K562 (cell line): ENCODE measurements at regions not wholly inside any gene's neighbourhood (a gene's known extent, or its start where the extent isn't known, plus 50 kb on each side); places are given as distances from the start of the nearest gene placed in this dataset.

Experiments used
- ATAC-seq: fragments of 200-7000 bp; cut with Tn5 transposase; 3 replicates; pipeline ENCODE4 v1.9.1; 2020; ENCODE audit warnings: moderate library complexity
- BruUV-seq: library from RNA; stranded (reverse); fragments of 400-500 nt; replicated peaks from 2 replicates; lab custom pipeline; 2021; lab: Mats Ljungman, UMichigan
- CTCF ChIA-PET: fragments of 300-600 bp; formaldehyde crosslinking; extraction: SDS; loops from one replicate; lab custom pipeline; 2021; ENCODE audit warnings: low intra/inter-chr PET ratio; lab: Yijun Ruan, JAX
- POLR2A ChIA-PET: fragments of 300-600, 350-650 bp; sonication (Branson Sonifier 250); formaldehyde crosslinking; extraction: SDS; loops from one replicate; lab custom pipeline; 2021; ENCODE audit warnings: antibody characterized with exemption, inconsistent platforms; lab: Yijun Ruan, JAX
- DNase-seq, 4 experiments: peaks; one replicate each; pipeline versions ENCODE4 v3.0.0 to v3.0.0-alpha.2; 2011 to 2018; ENCODE audit warnings: low spot score in 3 of 4, mixed read lengths in 3 of 4; ENCODE audit errors: extremely low read depth in 1 of 4
- FAIRE-seq: peaks from 2 replicates; lab custom pipeline; 2011; peaks lifted over from hg19 to GRCh38; lab: Jason Lieb, UNC
- H2AFZ ChIP-seq: 2 replicates; pipeline ENCODE4 v1.6.0; 2011; ENCODE audit warnings: low read depth, low read length, control low read depth, inconsistent platforms
- H3K27ac ChIP-seq: fragments of 200-600 bp; 3 replicates; pipeline ENCODE4 v1.8.0; 2011; ENCODE audit warnings: low read depth, mild to moderate bottlenecking, control low read depth, inconsistent platforms, low read length, moderate library complexity, mixed read lengths; ENCODE audit errors: extremely low read depth
- H3K27me3 ChIP-seq, 2 experiments: fragments of 300-600 bp in 1 of 2; 2 replicates in 1 of 2; 3 replicates in 1 of 2; pipeline versions ENCODE4 v1.6.0 to v1.8.0; 2011; ENCODE audit warnings: inconsistent platforms in 2 of 2, low read length in 2 of 2, mild to moderate bottlenecking in 1 of 2, mixed read lengths in 1 of 2, moderate library complexity in 1 of 2; ENCODE audit not compliant: control insufficient read depth in 2 of 2, insufficient read depth in 2 of 2
- H3K36me3 ChIP-seq: fragments of 300-600 bp; 3 replicates; pipeline ENCODE4 v1.8.0; 2011; ENCODE audit warnings: mild to moderate bottlenecking, low read length, inconsistent platforms; ENCODE audit not compliant: control insufficient read depth, insufficient read depth
- H3K4me1 ChIP-seq, 2 experiments: fragments of 200-600 bp in 1 of 2; replicated peaks in 1 of 2; 2 replicates in 1 of 2; 3 replicates in 1 of 2; pipeline versions ENCODE4 v1.5.1 to v1.8.0; 2011; ENCODE audit warnings: inconsistent platforms in 2 of 2, low read length in 2 of 2, mild to moderate bottlenecking in 1 of 2, mixed read lengths in 1 of 2, moderate library complexity in 1 of 2; ENCODE audit not compliant: control insufficient read depth in 2 of 2, insufficient read depth in 2 of 2
- H3K4me2 ChIP-seq: 2 replicates; pipeline ENCODE4 v1.6.1; 2011; ENCODE audit warnings: low read length, control low read depth, inconsistent platforms, mixed read lengths; ENCODE audit not compliant: insufficient read depth
- H3K4me3 ChIP-seq: fragments of 200-600 bp; sonication (generic), shearing (Covaris generic); 2 replicates; pipeline ENCODE4 v1.5.1; 2016; ENCODE audit warnings: control low read depth, inconsistent platforms
- H3K79me2 ChIP-seq: fragments of 200-600 bp; 3 replicates; pipeline ENCODE4 v1.8.0; 2011; ENCODE audit warnings: low read length, inconsistent platforms; ENCODE audit not compliant: control insufficient read depth, insufficient read depth
- H3K9ac ChIP-seq, 2 experiments: 2 replicates each; pipeline versions ENCODE4 v1.6.0 to v1.6.1; 2011; ENCODE audit warnings: low read depth in 2 of 2, low read length in 2 of 2, control low read depth in 1 of 2, inconsistent platforms in 1 of 2, mild to moderate bottlenecking in 1 of 2, mixed read lengths in 1 of 2; ENCODE audit not compliant: insufficient read depth in 1 of 2
- H3K9me1 ChIP-seq: one replicate; pipeline ENCODE4 v1.6.0; 2011; ENCODE audit warnings: inconsistent platforms, mild to moderate bottlenecking, low read length, moderate library complexity; ENCODE audit not compliant: control insufficient read depth, insufficient read depth
- H3K9me3 ChIP-seq: replicated peaks from 2 replicates; pipeline ENCODE4 v1.5.1; 2011; ENCODE audit warnings: low read depth, low read length, inconsistent platforms; ENCODE audit not compliant: control insufficient read depth, insufficient read depth
- H4K20me1 ChIP-seq: replicated peaks from 2 replicates; pipeline ENCODE4 v1.6.1; 2011; ENCODE audit warnings: low read length, inconsistent platforms, mixed read lengths; ENCODE audit not compliant: control insufficient read depth, insufficient read depth
- ATF7 ChIP-seq: fragments of 450-650 bp; IDR thresholded peaks from 2 replicates; pipeline ENCODE4 v1.7.1; 2014; ENCODE audit warnings: mild to moderate bottlenecking, moderate library complexity
- ESRRA ChIP-seq: fragments of 450-650 bp; IDR thresholded peaks from 2 replicates; pipeline ENCODE4 v1.6.1; 2014; ENCODE audit warnings: low read depth, mild to moderate bottlenecking, moderate library complexity, borderline replicate concordance
- IFI16 ChIP-seq: fragments of 250-450 bp; sonication (Bioruptor Pico); IDR thresholded peaks from 2 replicates; pipeline ENCODE4 v2.1.2; 2022; ENCODE audit warnings: mild to moderate bottlenecking, inconsistent platforms
- KAT2B ChIP-seq: IDR thresholded peaks from one replicate; pipeline ENCODE4 v1.6.1; 2012; ENCODE audit warnings: low read depth, mild to moderate bottlenecking, control low read depth, inconsistent platforms, low read length, moderate library complexity
- MAFG ChIP-seq: fragments of 450-650 bp; conservative IDR thresholded peaks from 2 replicates; pipeline ENCODE4 v1.6.1; 2016; ENCODE audit warnings: missing genetic modification characterization, missing compliant biosample characterization
- MAFK ChIP-seq: IDR thresholded peaks from 2 replicates; pipeline ENCODE4 v1.6.1; 2011; ENCODE audit warnings: low read length, improper control_type of control experiment
- RBM25 ChIP-seq: fragments of 200-400 bp; formaldehyde crosslinking; IDR thresholded peaks from 2 replicates; pipeline ENCODE4 v1.6.1; 2018; ENCODE audit warnings: low read length, low read depth, moderate library complexity; ENCODE audit not compliant: severe bottlenecking
- RBM39 ChIP-seq: fragments of 200-400 bp; formaldehyde crosslinking; optimal IDR thresholded peaks from 2 replicates; pipeline ENCODE3; 2018; ENCODE audit warnings: low read depth, low read length
- ZNF407 ChIP-seq: fragments of 450-650 bp; IDR thresholded peaks from 2 replicates; pipeline ENCODE4 v1.6.1; 2016; ENCODE audit warnings: low read depth
- ZNF668 ChIP-seq: fragments of 250-450 bp; sonication (Bioruptor Pico); IDR thresholded peaks from 2 replicates; pipeline ENCODE4 v1.8.0; 2022; ENCODE audit warnings: mild to moderate bottlenecking, inconsistent platforms
- ZNF740 ChIP-seq, 3 experiments: fragments of 200-800 bp in 1 of 3; sonication (Bioruptor generic) in 1 of 3; sonication (generic) in 1 of 3; formaldehyde crosslinking in 1 of 3; IDR thresholded peaks; 2 replicates each; pipeline versions ENCODE4 v1.6.1 to v1.8.0; 2016 to 2022; ENCODE audit warnings: mild to moderate bottlenecking in 2 of 3, missing compliant biosample characterization in 2 of 3, missing genetic modification characterization in 2 of 3, missing genetic modification reagents in 1 of 3
- WGBS: fragments of 100-300 bp; shearing (Covaris generic); methylation state at CpG from one replicate; pipeline ENCODE4 v1.1.6; 2016; ENCODE audit warnings: low coverage, mixed read lengths; ENCODE audit not compliant: insufficient coverage; ENCODE audit errors: missing lambda C conversion rate; 5-methylcytosine and 5-hydroxymethylcytosine counted together
- in situ Hi-C: fragments of 300-500 bp; cut with MboI; formaldehyde crosslinking; loops from 4 replicates; pipeline ENCODE4 v1.15.0; 2018; ENCODE audit warnings: inconsistent platforms, mixed read lengths
- intact Hi-C: fragments of 100-400 bp; cut with micrococcal nuclease; formaldehyde crosslinking; loops from 2 replicates; pipeline ENCODE4 v1.14.2; 2022
- TF ChIP-seq, protein P1 (sequence below), 2 experiments: fragments of 250-450 bp in 1 of 2; fragments of 450-650 bp in 1 of 2; sonication (Bioruptor Pico) in 1 of 2; IDR thresholded peaks; 2 replicates each; pipeline versions ENCODE4 v1.6.1 to v1.8.0; 2016 to 2021; ENCODE audit warnings: mild to moderate bottlenecking in 2 of 2, moderate library complexity in 2 of 2, missing compliant biosample characterization in 1 of 2, missing genetic modification characterization in 1 of 2

DNA sequence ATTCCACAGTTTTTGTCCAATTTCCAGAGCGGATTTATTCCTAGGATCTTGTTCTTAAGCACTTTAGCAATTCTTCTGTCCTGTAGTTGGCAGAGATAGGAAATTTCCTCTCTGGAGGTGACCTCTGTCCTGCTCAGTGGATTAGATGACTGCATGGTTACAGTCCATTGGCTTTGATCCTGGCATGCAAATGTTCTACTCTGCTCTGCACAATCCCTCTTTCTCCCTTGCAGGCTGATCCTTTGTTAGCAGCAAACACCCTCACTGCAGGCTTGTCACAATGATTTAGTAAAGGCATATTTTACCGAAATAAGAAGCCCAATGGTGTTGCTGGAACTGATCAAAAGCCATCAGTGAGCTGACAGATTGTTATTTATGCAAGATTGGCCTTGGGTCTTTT, 243.8 kb downstream of the COX7C start (continued):
- TF ChIP-seq, protein P1, sequence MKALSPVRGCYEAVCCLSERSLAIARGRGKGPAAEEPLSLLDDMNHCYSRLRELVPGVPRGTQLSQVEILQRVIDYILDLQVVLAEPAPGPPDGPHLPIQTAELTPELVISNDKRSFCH (CRISPR knock-in tag; IDR thresholded peaks at IDR 0.05) = no peak
- TF ChIP-seq, protein P1 (tag; IDR thresholded peaks at IDR 0.05) = no peak
- TF ChIP-seq ATF7 (no peak), MAFK (no peak)

GRCh38 chr5:86862093-86862492, 244.4 kb downstream of the COX7C start:
- H3K4me2 ChIP-seq = no peak overlapping the region
- no peaks in the 10 kb centered on the region for H3K9me1 ChIP-seq
- H3K27ac ChIP-seq = no peak overlapping the region
- H3K27me3 ChIP-seq = no peaks in the 10 kb centered on the region
- H2AFZ ChIP-seq = no peak overlapping the region
- POLR2A ChIA-PET = no interaction called here
- no peak overlapping the region for H3K9ac ChIP-seq
- H3K36me3 ChIP-seq = no peaks in the 10 kb centered on the region
- no peaks in the 10 kb centered on the region for H3K4me1 ChIP-seq
- H3K9me3 ChIP-seq = no peaks in the 10 kb centered on the region
- ATAC-seq (no peak), DNase-seq (no peak), FAIRE-seq (no peak)
- intact Hi-C loops = no loop called here
- in situ Hi-C loops = no loop called here
- no peaks in the 10 kb centered on the region for H4K20me1 ChIP-seq
- CTCF ChIA-PET = no interaction called here
- no peak overlapping the region for H3K4me3 ChIP-seq
- WGBS = 6% methylated on average over 3 of the region's 3 CpGs
- H3K79me2 ChIP-seq = no peaks in the 10 kb centered on the region
- no TSS peak for BruUV-seq
- TF ChIP-seq ESRRA = no peak
- TF ChIP-seq RBM25 = no peak
- no peak for TF ChIP-seq IFI16 (CRISPR knock-in tag)
- TF ChIP-seq ZNF407 = no peak
- TF ChIP-seq ZNF740 (CRISPR knock-in tag; IDR thresholded peaks at IDR 0.05) = no peak
- TF ChIP-seq ZNF740 (tag; IDR thresholded peaks at IDR 0.05) = no peak
- no peak for TF ChIP-seq ZNF668 (CRISPR knock-in tag)
- TF ChIP-seq RBM39 = no peak
- TF ChIP-seq KAT2B = no peak
- TF ChIP-seq MAFG (tag) = no peak
